HepG2 (cell line): ENCODE measurements at regions not wholly inside any gene's neighbourhood (a gene's known extent, or its start where the extent isn't known, plus 50 kb on each side); places are given as distances from the start of the nearest gene placed in this dataset.

Experiments used
- ATAC-seq: fragments of 200-7000 bp; cut with Tn5 transposase; 3 replicates; pipeline ENCODE4 v1.9.1; 2020; ENCODE audit warnings: mild to moderate bottlenecking, moderate library complexity
- BruUV-seq: library from RNA; stranded (reverse); fragments of 400-500 nt; replicated peaks from 2 replicates; lab custom pipeline; 2021; lab: Mats Ljungman, UMichigan
- CTCF ChIA-PET: fragments of 300-600 bp; formaldehyde crosslinking; extraction: SDS; loops from one replicate; lab custom pipeline; 2021; ENCODE audit warnings: low total read pairs, inconsistent platforms, low intra/inter-chr PET ratio; lab: Yijun Ruan, JAX
- POLR2A ChIA-PET: fragments of 350-600 bp; sonication (Branson Sonifier 250); formaldehyde crosslinking; loops from one replicate; lab custom pipeline; 2020; ENCODE audit warnings: antibody characterized with exemption, inconsistent platforms; lab: Yijun Ruan, JAX
- DNase-seq: peaks from one replicate; pipeline ENCODE4 v3.0.0-alpha.2; 2015; ENCODE audit warnings: low spot score
- FAIRE-seq: peaks from 3 replicates; lab custom pipeline; 2011; peaks lifted over from hg19 to GRCh38; lab: Jason Lieb, UNC
- H2AFZ ChIP-seq: one replicate; pipeline ENCODE4 v1.6.1; 2011; ENCODE audit warnings: low read length, inconsistent platforms
- H3K27ac ChIP-seq: fragments of 300-600 bp; 3 replicates; pipeline ENCODE4 v1.8.0; 2011; ENCODE audit warnings: mixed run types, mild to moderate bottlenecking, mixed read lengths, low read length, inconsistent platforms; ENCODE audit not compliant: insufficient read depth; ENCODE audit errors: extremely low read length
- H3K27me3 ChIP-seq, 2 experiments: fragments of 200-600 bp in 1 of 2; 2 replicates in 1 of 2; 3 replicates in 1 of 2; pipeline versions ENCODE4 v1.6.0 to v1.8.0; 2011; ENCODE audit warnings: low read length in 2 of 2, mild to moderate bottlenecking in 2 of 2, moderate library complexity in 2 of 2, inconsistent platforms in 1 of 2; ENCODE audit not compliant: insufficient read depth in 2 of 2, control insufficient read depth in 1 of 2
- H3K36me3 ChIP-seq, 2 experiments: fragments of 200-600 bp in 1 of 2; replicated peaks in 1 of 2; 2 replicates in 1 of 2; 3 replicates in 1 of 2; pipeline versions ENCODE4 v1.5.1 to v1.8.0; 2011; ENCODE audit warnings: low read length in 2 of 2, inconsistent platforms in 1 of 2; ENCODE audit not compliant: insufficient read depth in 2 of 2, control insufficient read depth in 1 of 2
- H3K4me1 ChIP-seq: 2 replicates; pipeline ENCODE4 v1.5.1; 2012; ENCODE audit warnings: low read length, inconsistent platforms; ENCODE audit not compliant: insufficient read depth
- H3K4me2 ChIP-seq: 2 replicates; pipeline ENCODE4 v1.6.0; 2011; ENCODE audit warnings: low read depth, low read length, inconsistent platforms
- H3K4me3 ChIP-seq, 3 experiments: fragments of 200-600 bp in 1 of 3; sonication (generic), shearing (Covaris generic) in 1 of 3; replicated peaks in 1 of 3; 2 replicates each; pipeline ENCODE4 v1.5.1; 2011 to 2016; ENCODE audit warnings: low read length in 3 of 3, inconsistent platforms in 2 of 3, low read depth in 2 of 3, mild to moderate bottlenecking in 2 of 3, control low read depth in 1 of 3, mixed read lengths in 1 of 3; ENCODE audit not compliant: insufficient read depth in 1 of 3
- H3K79me2 ChIP-seq: one replicate; pipeline ENCODE4 v1.6.1; 2011; ENCODE audit warnings: low read length, inconsistent platforms; ENCODE audit not compliant: insufficient read depth
- H3K9ac ChIP-seq: 2 replicates; pipeline ENCODE4 v1.6.0; 2011; ENCODE audit warnings: mild to moderate bottlenecking, low read depth, low read length, inconsistent platforms; ENCODE audit not compliant: insufficient read depth
- H3K9me3 ChIP-seq: 2 replicates; pipeline ENCODE4 v1.5.1; 2012; ENCODE audit warnings: mild to moderate bottlenecking, low read length
- H4K20me1 ChIP-seq: 2 replicates; pipeline ENCODE4 v1.6.0; 2011; ENCODE audit warnings: inconsistent platforms, mild to moderate bottlenecking, low read length, moderate library complexity; ENCODE audit not compliant: insufficient read depth
- ATF7 ChIP-seq, 2 experiments: fragments of 450-650 bp in 1 of 2; sonication (generic) in 1 of 2; formaldehyde crosslinking in 1 of 2; IDR thresholded peaks; 2 replicates each; pipeline versions ENCODE4 v1.4.0 to v1.6.1; 2016 to 2020; ENCODE audit warnings: antibody characterized with exemption in 1 of 2, mild to moderate bottlenecking in 1 of 2, missing genetic modification reagents in 1 of 2
- CEBPB ChIP-seq: IDR thresholded peaks from 2 replicates; pipeline ENCODE4 v1.6.1; 2011; ENCODE audit warnings: low read depth, low read length, improper control_type of control experiment, borderline replicate concordance
- CREB1 ChIP-seq, 2 experiments: fragments of 450-650 bp in 1 of 2; IDR thresholded peaks; 2 replicates each; pipeline ENCODE4 v1.6.1; 2016 to 2017; ENCODE audit warnings: control low read depth in 1 of 2, mild to moderate bottlenecking in 1 of 2, missing compliant biosample characterization in 1 of 2, missing genetic modification characterization in 1 of 2
- MTF1 ChIP-seq: sonication (generic); formaldehyde crosslinking; IDR thresholded peaks from 2 replicates; pipeline ENCODE4 v1.5.0; 2020; ENCODE audit warnings: missing genetic modification reagents
- RFX3 ChIP-seq: IDR thresholded peaks from 2 replicates; pipeline ENCODE4 v1.6.1; 2016; ENCODE audit warnings: missing biosample characterization, missing genetic modification reagents
- RORA ChIP-seq: sonication (generic); formaldehyde crosslinking; IDR thresholded peaks from 2 replicates; pipeline ENCODE4 v1.5.0; 2020; ENCODE audit warnings: mild to moderate bottlenecking, missing genetic modification reagents, moderate library complexity
- ZNF280D ChIP-seq: sonication (generic); formaldehyde crosslinking; IDR thresholded peaks from 2 replicates; pipeline ENCODE4 v1.5.1; 2020; ENCODE audit warnings: mild to moderate bottlenecking, missing genetic modification reagents
- ZNF282 ChIP-seq: fragments of 450-650 bp; IDR thresholded peaks from 2 replicates; pipeline ENCODE4 v1.6.1; 2018; ENCODE audit not compliant: partially characterized antibody
- ZNF605 ChIP-seq: sonication (generic); formaldehyde crosslinking; IDR thresholded peaks from 2 replicates; pipeline ENCODE4 v1.8.0; 2022; ENCODE audit warnings: mild to moderate bottlenecking, missing genetic modification reagents
- ZNF766 ChIP-seq: sonication (generic); formaldehyde crosslinking; IDR thresholded peaks from 2 replicates; pipeline ENCODE4 v1.5.0; 2020; ENCODE audit warnings: missing genetic modification reagents, borderline replicate concordance
- ZNF878 ChIP-seq: sonication (generic); formaldehyde crosslinking; IDR thresholded peaks from 2 replicates; pipeline ENCODE4 v1.8.1; 2023; ENCODE audit warnings: mild to moderate bottlenecking, missing genetic modification reagents, moderate library complexity
- in situ Hi-C: cut with HindIII; loops from 2 replicates; pipeline ENCODE4 v1.10.0; 2017; ENCODE audit warnings: low pct_unique_long_range_greater_than_20kb; ENCODE audit not compliant: extremely low pct_ligation_motif_present
- intact Hi-C: fragments of 100-400 bp; cut with micrococcal nuclease; formaldehyde crosslinking; loops from one replicate; pipeline ENCODE4 v1.10.0; 2022; ENCODE audit not compliant: unreplicated experiment

GRCh38 chr16:35480988-35481387, 2021.6 kb downstream of the TP53TG3F start:
- BruUV-seq: no TSS peak
- ATAC-seq: no peak
- Histone ChIP-seq H3K4me1 (no peaks in the 10 kb centered on the region), H3K4me2 (no peak overlapping the region), H3K4me3 (no peak overlapping the region), H3K27me3 (no peaks in the 10 kb centered on the region), H3K36me3 (no peaks in the 10 kb centered on the region), H3K9ac (no peak overlapping the region), H2AFZ (no peak overlapping the region), H3K27ac (no peak overlapping the region), H3K9me3 (peaks cover 84% of the 10 kb centered on the region), H4K20me1 (no peaks in the 10 kb centered on the region), H3K79me2 (no peaks in the 10 kb centered on the region)
- POLR2A ChIA-PET: no interaction called here
- FAIRE-seq: no peak
- CTCF ChIA-PET: no interaction called here
- intact Hi-C loops: no loop called here
- TF ChIP-seq ZNF605 (CRISPR knock-in tag) (no peak), RFX3 (no peak), ZNF766 (CRISPR knock-in tag) (no peak), ZNF878 (CRISPR knock-in tag) (no peak), CEBPB (peak; percentile 68), ZNF282 (no peak), ZNF280D (CRISPR knock-in tag) (no peak), MTF1 (no peak), ATF7 (IDR thresholded peaks at IDR 0.05) (peak; percentile 98), ATF7 (CRISPR knock-in tag; IDR thresholded peaks at IDR 0.05) (no peak), CREB1 (IDR thresholded peaks at IDR 0.05) (peak; percentile 92), CREB1 (CRISPR knock-in tag; IDR thresholded peaks at IDR 0.05) (no peak), RORA (CRISPR knock-in tag) (no peak)
- in situ Hi-C loops: loop anchor here (10.0 kb wide), 1 partner anchor 46 kb away; no protein-coding TSS in a partner anchor
- DNase-seq: no peak
